ENCODE measurements at regions not wholly inside any gene's neighbourhood (a gene's known extent, or its start where the extent isn't known, plus 50 kb on each side); places are given as distances from the start of the nearest gene placed in this dataset.
A peak's percentile ranks its signal among the peaks of the same experiment; 100 is the strongest.

- DNase-seq (ENCODE audit: low spot score) = peak; percentile 51
These were observed 350.6 kb downstream of the LIG4 start for GRCh38 chr13:107864543-107865317.

GRCh38 chr13:107860284-107860683 is 355.1 kb downstream of the LIG4 start:
- no peak for DNase-seq (ENCODE audit: low spot score)

GRCh38 chr13:107854880-107855279 is 360.5 kb downstream of the LIG4 start:
- DNase-seq (ENCODE audit: low spot score) = no peak

- no peak for DNase-seq (ENCODE audit: low spot score)
These were observed 363.3 kb downstream of the LIG4 start for GRCh38 chr13:107852072-107852471.

GRCh38 chr13:107851670-107852069 is 363.7 kb downstream of the LIG4 start:
- no peak for DNase-seq (ENCODE audit: low spot score)

GRCh38 chr13:107847406-107847805 is 367.9 kb downstream of the LIG4 start:
- peak; percentile 58 for DNase-seq (ENCODE audit: low spot score)

GRCh38 chr13:107846642-107847041 is 368.7 kb downstream of the LIG4 start:
- DNase-seq (ENCODE audit: low spot score) = no peak

- no peak for DNase-seq (ENCODE audit: low spot score)
These were observed 369.4 kb downstream of the LIG4 start for GRCh38 chr13:107845911-107846310.

- no peak for DNase-seq (ENCODE audit: low spot score)
These were observed 371.7 kb downstream of the LIG4 start for GRCh38 chr13:107843681-107844080.

GRCh38 chr13:107843281-107843680 is 372.1 kb downstream of the LIG4 start:
- DNase-seq (ENCODE audit: low spot score) = no peak

GRCh38 chr13:107842562-107843180 is 372.7 kb downstream of the LIG4 start:
- DNase-seq (ENCODE audit: low spot score) = no peak

GRCh38 chr13:107838588-107839161 is 376.7 kb downstream of the LIG4 start:
- no peak for DNase-seq (ENCODE audit: low spot score)

GRCh38 chr13:107836685-107837084 is 378.7 kb downstream of the LIG4 start:
- no peak for DNase-seq (ENCODE audit: low spot score)

- no peak for DNase-seq (ENCODE audit: low spot score)
These were observed 379.9 kb downstream of the LIG4 start for GRCh38 chr13:107835339-107836018.

GRCh38 chr13:107834717-107835116 is 380.6 kb downstream of the LIG4 start:
- no peak for DNase-seq (ENCODE audit: low spot score)

GRCh38 chr13:107834281-107834680 is 381.1 kb downstream of the LIG4 start:
- no peak for DNase-seq (ENCODE audit: low spot score)

- no peak for DNase-seq (ENCODE audit: low spot score)
These were observed 382.7 kb downstream of the LIG4 start for GRCh38 chr13:107832500-107833100.

GRCh38 chr13:107830804-107831203 is 384.5 kb downstream of the LIG4 start:
- DNase-seq (ENCODE audit: low spot score) = no peak

- no peak for DNase-seq (ENCODE audit: low spot score)
These were observed 387.3 kb downstream of the LIG4 start for GRCh38 chr13:107827840-107828549.

GRCh38 chr13:107824635-107825034 is 390.7 kb downstream of the LIG4 start:
- no peak for DNase-seq (ENCODE audit: low spot score)

- no peak for DNase-seq (ENCODE audit: low spot score)
These were observed 393.3 kb downstream of the LIG4 start for GRCh38 chr13:107822006-107822405.

GRCh38 chr13:107821492-107821891 is 393.8 kb downstream of the LIG4 start:
- DNase-seq (ENCODE audit: low spot score) = no peak

Measured in ecto neural progenitor cell (in vitro differentiated cells).